SK-N-SH treated with all-trans-retinoic acid at 6 μM for 48 hours (cell line): ENCODE measurements at regions not wholly inside any gene's neighbourhood (a gene's known extent, or its start where the extent isn't known, plus 50 kb on each side); places are given as distances from the start of the nearest gene placed in this dataset.

ENCODE experiments used
- ATAC-seq: fragments of 200-7000 bp; cut with Tn5 transposase; 3 replicates; pipeline ENCODE4 v1.9.1; 2020; ENCODE audit warnings: mild to moderate bottlenecking, moderate library complexity
- ARNTL ChIP-seq: fragments of 450-650 bp; formaldehyde crosslinking; IDR thresholded peaks from 2 replicates; pipeline ENCODE4 v1.5.0; 2020; ENCODE audit warnings: low read depth, mild to moderate bottlenecking, moderate library complexity, borderline replicate concordance
- BACH2 ChIP-seq: fragments of 250-450 bp; sonication (Bioruptor Pico); IDR thresholded peaks from 2 replicates; pipeline ENCODE4 v1.9.0; 2021; ENCODE audit warnings: mild to moderate bottlenecking, borderline replicate concordance
- CREB5 ChIP-seq: fragments of 250-450 bp; sonication (Bioruptor Pico); IDR thresholded peaks from 2 replicates; pipeline ENCODE4 v1.5.1; 2020; ENCODE audit warnings: low read depth, mild to moderate bottlenecking, moderate library complexity
- GLIS3 ChIP-seq: fragments of 250-450 bp; sonication (Bioruptor Pico); IDR thresholded peaks from 2 replicates; pipeline ENCODE4 v1.5.0; 2020; ENCODE audit warnings: mild to moderate bottlenecking, moderate library complexity
- ISL1 ChIP-seq: fragments of 250-450 bp; sonication (Bioruptor Pico); IDR thresholded peaks from 2 replicates; pipeline ENCODE4 v2.1.2; 2022; ENCODE audit warnings: mild to moderate bottlenecking, moderate library complexity
- OSR1 ChIP-seq: fragments of 250-450 bp; sonication (Bioruptor Pico); IDR thresholded peaks from 2 replicates; pipeline ENCODE4 v1.8.0; 2022; ENCODE audit warnings: moderate library complexity, mild to moderate bottlenecking, inconsistent platforms
- PATZ1 ChIP-seq: fragments of 250-450 bp; sonication (Bioruptor Pico); IDR thresholded peaks from 2 replicates; pipeline ENCODE4 v1.8.0; 2020; ENCODE audit warnings: mild to moderate bottlenecking, moderate library complexity, borderline replicate concordance
- POU6F1 ChIP-seq: fragments of 250-450 bp; sonication (Bioruptor Pico); IDR thresholded peaks from 2 replicates; pipeline ENCODE4 v1.8.0; 2021; ENCODE audit warnings: low read depth, mild to moderate bottlenecking, moderate library complexity, borderline replicate concordance
- PPARA ChIP-seq: fragments of 250-450 bp; sonication (Bioruptor Pico); IDR thresholded peaks from 2 replicates; pipeline ENCODE4 v1.5.0; 2020; ENCODE audit warnings: mild to moderate bottlenecking, borderline replicate concordance
- RARB ChIP-seq: fragments of 250-450 bp; sonication (Bioruptor Pico); IDR thresholded peaks from 2 replicates; pipeline ENCODE4 v1.8.0; 2021; ENCODE audit warnings: mild to moderate bottlenecking, moderate library complexity
- TOX ChIP-seq: fragments of 250-450 bp; sonication (Bioruptor Pico); IDR thresholded peaks from 2 replicates; pipeline ENCODE4 v1.8.0; 2021; ENCODE audit warnings: mild to moderate bottlenecking, moderate library complexity, borderline replicate concordance
- ZC3H10 ChIP-seq: fragments of 250-450 bp; sonication (Bioruptor Pico); IDR thresholded peaks from 2 replicates; pipeline ENCODE4 v1.5.1; 2021; ENCODE audit warnings: mild to moderate bottlenecking, moderate library complexity
- ZFP30 ChIP-seq: fragments of 450-650 bp; formaldehyde crosslinking; IDR thresholded peaks from 2 replicates; pipeline ENCODE4 v1.5.0; 2022; ENCODE audit warnings: mild to moderate bottlenecking, moderate library complexity
- ZNF565 ChIP-seq: fragments of 450-650 bp; formaldehyde crosslinking; conservative IDR thresholded peaks from 2 replicates; pipeline ENCODE4 v1.5.0; 2020; ENCODE audit warnings: low read depth, mild to moderate bottlenecking, moderate library complexity
- ZNF70 ChIP-seq: fragments of 450-650 bp; formaldehyde crosslinking; IDR thresholded peaks from 2 replicates; pipeline ENCODE4 v1.5.0; 2020; ENCODE audit warnings: mild to moderate bottlenecking, moderate library complexity
- ZNF8 ChIP-seq: fragments of 450-650 bp; formaldehyde crosslinking; IDR thresholded peaks from 2 replicates; pipeline ENCODE4 v1.5.0; 2020; ENCODE audit warnings: mild to moderate bottlenecking, moderate library complexity

DNA sequence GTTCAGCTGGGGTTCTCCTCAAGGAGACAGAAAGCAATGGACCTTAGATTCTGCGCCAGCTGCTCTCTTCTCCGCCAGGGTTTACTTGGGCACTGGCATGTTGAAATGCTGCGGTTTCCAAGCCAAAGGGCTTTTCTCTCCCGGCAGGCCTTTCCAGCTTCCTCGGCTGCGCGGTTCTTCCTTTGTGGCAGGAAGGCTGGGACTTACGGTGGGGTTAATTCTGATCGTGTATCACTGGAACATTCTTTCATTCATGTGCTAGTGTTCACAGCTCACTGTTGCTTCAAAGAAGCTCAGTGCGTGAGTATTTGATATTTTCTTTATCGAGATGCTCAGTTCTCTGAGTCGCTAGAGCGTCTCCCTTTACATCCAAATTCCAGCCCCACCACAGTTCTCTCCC, 723.2 kb downstream of the UQCRFS1 start (continued):
- no peak for TF ChIP-seq ARNTL (CRISPR knock-in tag)
- TF ChIP-seq POU6F1 (CRISPR knock-in tag), result no peak
- no peak for TF ChIP-seq PPARA (CRISPR knock-in tag)
- TF ChIP-seq ZNF8 (CRISPR knock-in tag), result no peak
- TF ChIP-seq ZNF565 (CRISPR knock-in tag), result no peak
- no peak for TF ChIP-seq ZC3H10 (CRISPR knock-in tag)
- TF ChIP-seq OSR1, result no peak
- TF ChIP-seq CREB5 (CRISPR knock-in tag), result no peak
- TF ChIP-seq, all 23 proteins: peak for 0

DNA sequence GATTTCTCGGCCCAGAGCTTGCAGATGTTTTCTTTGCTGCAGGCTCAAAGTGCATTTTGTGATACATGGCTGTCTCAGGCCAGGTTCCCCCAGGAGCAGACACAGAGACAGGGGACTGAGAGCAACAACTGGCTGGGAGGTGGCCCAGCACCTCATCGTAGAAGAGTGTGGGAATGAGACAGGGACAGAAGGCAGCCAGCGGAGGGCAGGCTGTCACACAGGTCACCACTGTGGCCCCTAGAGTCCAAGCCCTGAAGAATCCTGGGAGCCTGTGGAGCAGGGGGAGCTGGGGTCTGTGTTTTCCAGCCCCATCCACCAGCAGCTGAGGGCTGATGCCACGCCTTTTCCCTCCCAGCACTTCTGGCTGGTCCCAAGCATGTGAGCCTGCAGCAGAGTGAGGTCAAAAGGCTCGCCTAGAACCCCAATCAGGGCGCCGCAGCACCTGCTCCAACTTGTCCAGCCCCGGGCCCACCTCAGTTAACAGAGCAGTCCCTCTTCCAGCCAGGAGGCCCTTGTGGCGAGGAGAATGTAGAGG, 723.8 kb downstream of the UQCRFS1 start:
- ATAC-seq, result no peak
- TF ChIP-seq ISL1 (CRISPR knock-in tag) (no peak), CREB5 (CRISPR knock-in tag) (no peak), ZNF70 (CRISPR knock-in tag) (no peak), BACH2 (CRISPR knock-in tag) (no peak), TOX (CRISPR knock-in tag) (no peak), GLIS3 (no peak), ZNF565 (CRISPR knock-in tag) (no peak)
- TF ChIP-seq, all 23 proteins: peak for 0

- TF ChIP-seq BACH2 (CRISPR knock-in tag) (no peak), POU6F1 (CRISPR knock-in tag) (no peak), ZFP30 (CRISPR knock-in tag) (no peak), PATZ1 (no peak), OSR1 (no peak), CREB5 (CRISPR knock-in tag) (no peak), ZNF565 (CRISPR knock-in tag) (no peak)
Measured at GRCh38 chr19:28487999-28488398, 725.0 kb downstream of the UQCRFS1 start.

DNA sequence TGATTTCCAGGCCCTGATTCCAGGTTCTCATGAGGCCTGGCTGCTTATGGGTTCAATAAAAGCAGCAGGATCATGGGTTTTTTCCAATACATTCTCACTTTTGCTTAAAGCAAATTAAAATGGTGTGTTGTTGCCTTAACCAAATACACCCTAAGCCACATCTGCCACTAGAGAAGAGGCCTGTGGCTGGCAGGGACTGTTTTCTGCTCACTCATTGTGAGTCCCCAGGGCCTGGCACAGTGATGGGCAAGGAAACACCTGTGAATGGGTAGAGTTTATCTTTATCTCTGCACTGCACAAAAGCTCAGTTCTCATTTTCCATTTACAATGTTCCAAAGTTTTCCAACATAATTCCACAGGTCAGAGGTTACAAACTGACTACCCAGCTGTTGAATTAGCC, 726.0 kb downstream of the UQCRFS1 start:
- ATAC-seq, result no peak
- TF ChIP-seq RARB (CRISPR knock-in tag), result no peak
- TF ChIP-seq CREB5 (CRISPR knock-in tag), result no peak
- TF ChIP-seq ISL1 (CRISPR knock-in tag), result no peak

More at GRCh38 chr19:28487999-28488398, 725.0 kb downstream of the UQCRFS1 start:
- no peak for ATAC-seq
